H7 (cell line): ENCODE measurements at regions not wholly inside any gene's neighbourhood (a gene's known extent, or its start where the extent isn't known, plus 50 kb on each side); places are given as distances from the start of the nearest gene placed in this dataset.
A peak's percentile ranks its signal among the peaks of the same experiment; 100 is the strongest.
"Not testable (repeated sequence)": the region's sequence is repeated elsewhere in the genome, so short reads cannot be mapped to it uniquely, and the experiment has no call there.

ENCODE experiments used
- DNase-seq: peaks from one replicate; pipeline ENCODE4 v3.0.0; 2012
- H3K27me3 ChIP-seq: 2 replicates; pipeline ENCODE4 v1.6.0; 2011; ENCODE audit warnings: mild to moderate bottlenecking, low read length; ENCODE audit not compliant: control insufficient read depth, insufficient read depth
- H3K36me3 ChIP-seq: replicated peaks from 2 replicates; pipeline ENCODE4 v1.5.1; 2011; ENCODE audit warnings: low read length; ENCODE audit not compliant: control insufficient read depth, insufficient read depth
- H3K4me3 ChIP-seq: 2 replicates; pipeline ENCODE4 v1.5.1; 2011; ENCODE audit warnings: low read depth, mild to moderate bottlenecking, control low read depth, low read length, moderate library complexity; ENCODE audit not compliant: insufficient read depth

- H3K36me3 ChIP-seq = no peaks in the 10 kb centered on the region
- no peak overlapping the region for H3K4me3 ChIP-seq
- no peak for DNase-seq
- peaks cover 16% of the 10 kb centered on the region for H3K27me3 ChIP-seq
These were observed 111.3 kb downstream of the GGTLC2 start for GRCh38 chr22:22755778-22756100.

GRCh38 chr22:22756109-22756508 is 111.7 kb downstream of the GGTLC2 start:
- Histone ChIP-seq H3K36me3 (no peaks in the 10 kb centered on the region), H3K27me3 (peaks cover 16% of the 10 kb centered on the region), H3K4me3 (no peak overlapping the region)
- DNase-seq = no peak

- H3K27me3 ChIP-seq = peaks cover 18% of the 10 kb centered on the region
- not testable (repeated sequence) for H3K4me3 ChIP-seq, H3K36me3 ChIP-seq, DNase-seq
These were observed 112.3 kb downstream of the GGTLC2 start for GRCh38 chr22:22756551-22757201.

- not testable (repeated sequence) for H3K36me3 ChIP-seq, H3K4me3 ChIP-seq
- DNase-seq = peak; percentile 55
- H3K27me3 ChIP-seq = peaks cover 15% of the 10 kb centered on the region
These were observed 113.8 kb downstream of the GGTLC2 start for GRCh38 chr22:22758101-22758807.

- no peak overlapping the region for H3K4me3 ChIP-seq
- no peak for DNase-seq
- no peaks in the 10 kb centered on the region for H3K36me3 ChIP-seq
- peaks cover 16% of the 10 kb centered on the region for H3K27me3 ChIP-seq
These were observed 115.0 kb downstream of the GGTLC2 start for GRCh38 chr22:22759371-22759770.

GRCh38 chr22:22759889-22760546 is 115.6 kb downstream of the GGTLC2 start:
- DNase-seq = no peak
- H3K27me3 ChIP-seq = peaks cover 13% of the 10 kb centered on the region

GRCh38 chr22:22761606-22761962 is 117.2 kb downstream of the GGTLC2 start:
- H3K27me3 ChIP-seq = peaks cover 12% of the 10 kb centered on the region
- H3K36me3 ChIP-seq = no peaks in the 10 kb centered on the region
- no peak for DNase-seq
- H3K4me3 ChIP-seq = no peak overlapping the region

More at GRCh38 chr22:22759889-22760546, 115.6 kb downstream of the GGTLC2 start:
- Histone ChIP-seq H3K36me3 (no peaks in the 10 kb centered on the region), H3K4me3 (no peak overlapping the region)

GRCh38 chr22:22761963-22762772 is 117.8 kb downstream of the GGTLC2 start:
- no peak for DNase-seq
- Histone ChIP-seq H3K36me3 (no peaks in the 10 kb centered on the region), H3K27me3 (peaks cover 13% of the 10 kb centered on the region), H3K4me3 (no peak overlapping the region)

GRCh38 chr22:22763512-22763911 is 119.1 kb downstream of the GGTLC2 start:
- DNase-seq = no peak
- Histone ChIP-seq H3K27me3 (peaks cover 19% of the 10 kb centered on the region), H3K4me3 (no peak overlapping the region), H3K36me3 (no peaks in the 10 kb centered on the region)

GRCh38 chr22:22764085-22764484 is 119.7 kb downstream of the GGTLC2 start:
- Histone ChIP-seq H3K36me3 (no peaks in the 10 kb centered on the region), H3K27me3 (peaks cover 19% of the 10 kb centered on the region), H3K4me3 (no peak overlapping the region)
- no peak for DNase-seq

- Histone ChIP-seq H3K4me3 (no peak overlapping the region), H3K36me3 (no peaks in the 10 kb centered on the region), H3K27me3 (peaks cover 22% of the 10 kb centered on the region)
- peak; percentile 61 for DNase-seq
These were observed 119.6 kb upstream of the IGLL5 start for GRCh38 chr22:22767876-22768602.

GRCh38 chr22:22768885-22769284 is 118.7 kb upstream of the IGLL5 start:
- DNase-seq = no peak
- Histone ChIP-seq H3K27me3 (peaks cover 27% of the 10 kb centered on the region), H3K36me3 (no peaks in the 10 kb centered on the region), H3K4me3 (no peak overlapping the region)

- Histone ChIP-seq H3K36me3 (no peaks in the 10 kb centered on the region), H3K27me3 (peaks cover 29% of the 10 kb centered on the region), H3K4me3 (no peak overlapping the region)
- no peak for DNase-seq
These were observed 118.0 kb upstream of the IGLL5 start for GRCh38 chr22:22769434-22770279.
